ENCODE measurements at regions not wholly inside any gene's neighbourhood (a gene's known extent, or its start where the extent isn't known, plus 50 kb on each side); places are given as distances from the start of the nearest gene placed in this dataset.

DNA sequence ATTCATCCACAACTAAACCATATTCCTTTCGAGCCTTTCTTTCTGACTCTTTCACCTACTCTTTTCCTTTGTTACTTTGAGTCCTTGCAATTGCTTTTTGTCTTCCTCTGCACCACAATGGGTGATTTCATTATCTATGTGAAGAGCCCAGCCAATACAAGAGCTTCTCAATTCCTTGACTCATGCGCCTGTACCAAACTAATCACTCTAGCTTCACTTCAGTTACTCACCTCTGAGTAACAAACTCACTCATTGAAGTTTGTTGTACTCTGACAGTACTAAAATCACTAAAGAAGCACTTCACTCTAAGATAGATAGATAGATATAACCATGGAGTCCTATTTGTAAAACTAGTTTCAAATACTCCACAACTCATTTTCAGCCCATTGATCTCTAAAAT, 191.7 kb upstream of the EPHA5 start:
- TF ChIP-seq, protein P1, sequence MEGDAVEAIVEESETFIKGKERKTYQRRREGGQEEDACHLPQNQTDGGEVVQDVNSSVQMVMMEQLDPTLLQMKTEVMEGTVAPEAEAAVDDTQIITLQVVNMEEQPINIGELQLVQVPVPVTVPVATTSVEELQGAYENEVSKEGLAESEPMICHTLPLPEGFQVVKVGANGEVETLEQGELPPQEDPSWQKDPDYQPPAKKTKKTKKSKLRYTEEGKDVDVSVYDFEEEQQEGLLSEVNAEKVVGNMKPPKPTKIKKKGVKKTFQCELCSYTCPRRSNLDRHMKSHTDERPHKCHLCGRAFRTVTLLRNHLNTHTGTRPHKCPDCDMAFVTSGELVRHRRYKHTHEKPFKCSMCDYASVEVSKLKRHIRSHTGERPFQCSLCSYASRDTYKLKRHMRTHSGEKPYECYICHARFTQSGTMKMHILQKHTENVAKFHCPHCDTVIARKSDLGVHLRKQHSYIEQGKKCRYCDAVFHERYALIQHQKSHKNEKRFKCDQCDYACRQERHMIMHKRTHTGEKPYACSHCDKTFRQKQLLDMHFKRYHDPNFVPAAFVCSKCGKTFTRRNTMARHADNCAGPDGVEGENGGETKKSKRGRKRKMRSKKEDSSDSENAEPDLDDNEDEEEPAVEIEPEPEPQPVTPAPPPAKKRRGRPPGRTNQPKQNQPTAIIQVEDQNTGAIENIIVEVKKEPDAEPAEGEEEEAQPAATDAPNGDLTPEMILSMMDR (IDR thresholded peaks at IDR 0.05): no peak
- TF ChIP-seq POLR2A (IDR thresholded peaks at IDR 0.05): no peak
